Lower lobe of right lung (tissue), 2 donors: ENCODE measurements at regions not wholly inside any gene's neighbourhood (a gene's known extent, or its start where the extent isn't known, plus 50 kb on each side); places are given as distances from the start of the nearest gene placed in this dataset.

Source experiments
- ATAC-seq, 2 donors: fragments of 200-7000 bp; cut with Tn5 transposase; one replicate each; pipeline ENCODE4 v1.9.1; 2020 to 2022; ENCODE audit warnings: mild to moderate bottlenecking in 2 of 2, moderate library complexity in 2 of 2
- DNase-seq: peaks from one replicate; pipeline ENCODE4 v3.0.0-alpha.2; 2020
- H3K27ac ChIP-seq: fragments of 200-600 bp; one replicate; pipeline ENCODE4 v1.8.0; 2022
- H3K27me3 ChIP-seq: fragments of 200-600 bp; one replicate; pipeline ENCODE4 v1.8.0; 2022; ENCODE audit warnings: low read depth
- H3K36me3 ChIP-seq: fragments of 200-600 bp; one replicate; pipeline ENCODE4 v1.8.0; 2022; ENCODE audit warnings: mild to moderate bottlenecking
- H3K4me1 ChIP-seq: fragments of 200-600 bp; one replicate; pipeline ENCODE4 v1.8.0; 2022
- H3K4me3 ChIP-seq: fragments of 200-600 bp; one replicate; pipeline ENCODE4 v1.8.0; 2022; ENCODE audit warnings: mild to moderate bottlenecking
- H3K9me3 ChIP-seq: fragments of 200-600 bp; one replicate; pipeline ENCODE4 v1.8.0; 2022
- CTCF ChIP-seq: fragments of 200-600 bp; IDR thresholded peaks from one replicate; pipeline ENCODE4 v1.8.0; 2022; ENCODE audit warnings: antibody characterized with exemption, mild to moderate bottlenecking
- intact Hi-C: fragments of 100-400 bp; cut with DNase I; formaldehyde crosslinking; loops from one replicate; pipeline ENCODE4 v1.11.0; 2022
- donor health status: DM: no; HTN: yes; CAD: no; lungs with severe emphysema.

DNA sequence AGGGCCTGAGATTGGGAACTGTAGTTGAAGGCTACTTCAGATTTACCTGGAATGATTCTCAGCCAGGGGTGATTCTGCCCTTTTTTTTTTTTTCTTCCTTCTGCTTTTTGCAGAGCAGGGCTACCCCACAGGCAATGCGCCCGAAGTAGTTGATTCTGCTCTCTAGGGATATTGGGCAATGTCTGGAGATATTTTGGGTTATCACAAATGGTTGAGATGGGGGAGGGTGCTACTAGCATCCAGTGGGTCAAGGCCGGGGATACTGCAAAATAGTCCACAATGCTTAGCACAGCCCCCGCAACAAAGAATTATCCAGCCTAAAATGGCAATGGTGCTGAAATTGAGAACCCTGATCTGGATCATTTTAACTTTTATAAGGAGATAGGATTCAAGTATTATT is 71.2 kb upstream of the ZMYND8 start:
- intact Hi-C loops: no loop called here
- Histone ChIP-seq H3K36me3 (no peaks in the 10 kb centered on the region), H3K27me3 (no peaks in the 10 kb centered on the region), H3K9me3 (peaks cover 18% of the 10 kb centered on the region), H3K4me3 (no peak overlapping the region), H3K27ac (no peak overlapping the region), H3K4me1 (no peaks in the 10 kb centered on the region)
- ATAC-seq (no peak), DNase-seq (no peak)
- no peak for TF ChIP-seq CTCF

DNA sequence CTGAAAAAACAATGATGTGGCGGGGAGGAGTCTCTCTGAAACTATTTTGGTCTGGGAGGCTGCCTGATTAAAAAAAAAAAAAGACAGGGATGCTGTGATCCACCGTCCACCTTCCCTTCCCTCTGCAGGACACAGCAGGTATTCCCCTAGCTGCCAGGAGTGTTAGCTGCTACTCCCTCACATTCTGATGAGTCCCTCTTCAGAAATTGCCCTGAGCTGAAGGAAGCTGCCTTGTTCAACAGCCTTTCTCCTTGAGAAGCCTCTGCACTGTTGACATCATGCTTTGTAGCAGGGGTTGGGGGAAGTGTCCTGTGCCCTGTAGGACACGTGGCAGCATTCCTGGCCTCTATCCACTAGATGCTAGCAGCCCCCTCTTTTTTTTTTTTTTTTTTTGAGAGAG is 71.7 kb upstream of the ZMYND8 start:
- intact Hi-C loops: no loop called here

DNA sequence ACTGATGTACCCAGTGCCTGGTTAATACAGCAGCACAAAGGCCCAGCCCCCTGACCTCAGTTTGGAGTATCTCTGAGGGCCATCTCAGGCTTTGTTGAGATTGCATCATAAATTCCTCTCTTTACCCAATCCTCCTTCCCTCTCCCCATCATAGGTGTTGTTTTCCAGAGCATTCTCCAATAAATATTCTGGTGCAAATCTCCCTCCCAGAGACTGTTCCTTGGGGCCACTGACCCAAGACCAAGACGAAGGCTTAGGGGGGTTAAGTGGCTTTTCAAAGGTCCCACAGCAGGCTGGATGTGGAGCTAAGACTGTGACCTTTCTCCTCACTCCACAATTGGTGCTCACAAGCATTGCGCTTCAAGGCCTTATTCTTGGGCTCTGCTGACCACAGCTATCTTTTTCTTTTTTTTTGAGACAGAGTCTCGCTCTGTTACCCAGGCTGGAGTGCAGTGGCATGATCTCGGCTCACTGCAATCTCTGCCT is 72.4 kb upstream of the ZMYND8 start:
- no peak for TF ChIP-seq CTCF
- Histone ChIP-seq H3K4me3 (no peak overlapping the region), H3K27me3 (no peaks in the 10 kb centered on the region), H3K9me3 (peaks cover 18% of the 10 kb centered on the region), H3K27ac (no peak overlapping the region), H3K4me1 (peaks cover 7% of the 10 kb centered on the region), H3K36me3 (no peaks in the 10 kb centered on the region)
- intact Hi-C loops: no loop called here
- ATAC-seq (no peak), DNase-seq (no peak)

More for the DNA sequence above, 71.7 kb upstream of the ZMYND8 start:
- H3K27me3 ChIP-seq: no peaks in the 10 kb centered on the region
- H3K9me3 ChIP-seq: peaks cover 18% of the 10 kb centered on the region
- no peak for DNase-seq
- no peak overlapping the region for H3K27ac ChIP-seq
- peaks cover 3% of the 10 kb centered on the region for H3K4me1 ChIP-seq
- ATAC-seq: no peak
- H3K36me3 ChIP-seq: no peaks in the 10 kb centered on the region
- H3K4me3 ChIP-seq: no peak overlapping the region
- TF ChIP-seq CTCF: no peak

DNA sequence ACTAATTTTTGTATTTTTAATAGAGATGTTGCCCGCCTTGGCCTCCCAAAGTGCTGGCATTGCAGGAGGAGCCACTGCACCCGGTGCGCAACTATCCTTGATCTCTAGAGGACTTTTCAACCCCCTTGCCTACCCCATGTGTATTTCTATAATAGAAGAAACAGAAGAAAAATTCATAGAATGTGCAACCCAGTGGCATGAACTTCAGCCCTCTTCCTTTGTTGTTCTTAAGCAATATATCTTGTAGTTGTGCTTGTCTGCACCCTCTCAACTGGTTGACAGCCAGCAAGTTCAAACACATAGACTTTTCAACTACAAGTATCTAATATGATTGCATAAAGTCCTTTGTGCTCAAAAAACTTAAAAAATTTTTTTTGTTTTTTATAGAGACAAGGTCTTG is 72.3 kb upstream of the NCOA3 start:
- H3K4me3 ChIP-seq: no peak overlapping the region
- TF ChIP-seq CTCF: no peak
- no peaks in the 10 kb centered on the region for H3K36me3 ChIP-seq
- intact Hi-C loops: no loop called here
- DNase-seq: no peak
- no peak for ATAC-seq
- peaks cover 18% of the 10 kb centered on the region for H3K9me3 ChIP-seq
- H3K27ac ChIP-seq: no peak overlapping the region
- H3K4me1 ChIP-seq: peaks cover 12% of the 10 kb centered on the region
- no peaks in the 10 kb centered on the region for H3K27me3 ChIP-seq

DNA sequence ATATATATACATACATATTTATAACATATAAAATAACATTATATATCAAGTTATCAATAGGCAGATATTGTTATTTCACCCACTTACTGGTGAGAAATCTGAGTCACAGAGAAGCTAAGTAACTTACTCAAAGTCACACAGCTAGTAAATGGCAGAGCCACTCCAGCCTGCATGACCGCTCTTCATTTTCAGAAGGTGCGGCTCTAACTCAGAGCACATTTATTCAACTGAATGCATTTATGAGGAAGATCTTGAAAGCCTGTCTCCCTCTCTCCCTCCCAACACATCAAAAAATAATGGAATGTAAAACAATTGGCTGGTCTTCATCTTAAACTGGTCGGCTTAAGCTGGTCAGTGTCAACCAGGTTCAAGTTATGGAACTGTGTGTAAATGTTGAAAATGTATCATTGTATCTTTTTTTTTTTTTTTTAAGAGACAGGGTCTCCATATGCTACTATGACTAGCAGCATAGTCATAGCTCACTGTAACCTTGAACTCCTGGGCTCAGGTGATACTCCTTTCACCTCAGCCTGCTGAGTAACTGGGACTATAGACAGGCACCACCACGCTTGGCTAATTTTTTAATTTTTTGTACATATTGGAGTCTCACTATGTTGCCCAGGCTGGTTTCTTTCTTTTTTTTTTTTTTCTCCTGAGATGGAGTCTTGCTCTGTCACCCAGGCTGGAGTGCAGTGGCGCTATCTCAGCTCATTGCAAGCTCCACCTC is 70.7 kb upstream of the NCOA3 start:
- TF ChIP-seq CTCF: no peak
- intact Hi-C loops: no loop called here

More for the DNA sequence above, 70.7 kb upstream of the NCOA3 start:
- ATAC-seq (no peak), DNase-seq (no peak)
- peaks cover 18% of the 10 kb centered on the region for H3K9me3 ChIP-seq
- no peak overlapping the region for H3K4me3 ChIP-seq
- no peaks in the 10 kb centered on the region for H3K27me3 ChIP-seq
- H3K27ac ChIP-seq: no peak overlapping the region
- peaks cover 20% of the 10 kb centered on the region for H3K4me1 ChIP-seq
- H3K36me3 ChIP-seq: no peaks in the 10 kb centered on the region
